K562 (cell line): ENCODE measurements at regions not wholly inside any gene's neighbourhood (a gene's known extent, or its start where the extent isn't known, plus 50 kb on each side); places are given as distances from the start of the nearest gene placed in this dataset.

Source experiments
- ATAC-seq: fragments of 200-7000 bp; cut with Tn5 transposase; 3 replicates; pipeline ENCODE4 v1.9.1; 2020; ENCODE audit warnings: moderate library complexity
- BruUV-seq: library from RNA; stranded (reverse); fragments of 400-500 nt; replicated peaks from 2 replicates; lab custom pipeline; 2021; lab: Mats Ljungman, UMichigan
- CTCF ChIA-PET: fragments of 300-600 bp; formaldehyde crosslinking; extraction: SDS; loops from one replicate; lab custom pipeline; 2021; ENCODE audit warnings: low intra/inter-chr PET ratio; lab: Yijun Ruan, JAX
- POLR2A ChIA-PET: fragments of 300-600, 350-650 bp; sonication (Branson Sonifier 250); formaldehyde crosslinking; extraction: SDS; loops from one replicate; lab custom pipeline; 2021; ENCODE audit warnings: antibody characterized with exemption, inconsistent platforms; lab: Yijun Ruan, JAX
- DNase-seq, 4 experiments: peaks; one replicate each; pipeline versions ENCODE4 v3.0.0 to v3.0.0-alpha.2; 2011 to 2018; ENCODE audit warnings: low spot score in 3 of 4, mixed read lengths in 3 of 4; ENCODE audit errors: extremely low read depth in 1 of 4
- FAIRE-seq: peaks from 2 replicates; lab custom pipeline; 2011; peaks lifted over from hg19 to GRCh38; lab: Jason Lieb, UNC
- H2AFZ ChIP-seq: 2 replicates; pipeline ENCODE4 v1.6.0; 2011; ENCODE audit warnings: low read depth, low read length, control low read depth, inconsistent platforms
- H3K27ac ChIP-seq: fragments of 200-600 bp; 3 replicates; pipeline ENCODE4 v1.8.0; 2011; ENCODE audit warnings: low read depth, mild to moderate bottlenecking, control low read depth, inconsistent platforms, low read length, moderate library complexity, mixed read lengths; ENCODE audit errors: extremely low read depth
- H3K27me3 ChIP-seq, 2 experiments: fragments of 300-600 bp in 1 of 2; 2 replicates in 1 of 2; 3 replicates in 1 of 2; pipeline versions ENCODE4 v1.6.0 to v1.8.0; 2011; ENCODE audit warnings: inconsistent platforms in 2 of 2, low read length in 2 of 2, mild to moderate bottlenecking in 1 of 2, mixed read lengths in 1 of 2, moderate library complexity in 1 of 2; ENCODE audit not compliant: control insufficient read depth in 2 of 2, insufficient read depth in 2 of 2
- H3K36me3 ChIP-seq: fragments of 300-600 bp; 3 replicates; pipeline ENCODE4 v1.8.0; 2011; ENCODE audit warnings: mild to moderate bottlenecking, low read length, inconsistent platforms; ENCODE audit not compliant: control insufficient read depth, insufficient read depth
- H3K4me1 ChIP-seq, 2 experiments: fragments of 200-600 bp in 1 of 2; replicated peaks in 1 of 2; 2 replicates in 1 of 2; 3 replicates in 1 of 2; pipeline versions ENCODE4 v1.5.1 to v1.8.0; 2011; ENCODE audit warnings: inconsistent platforms in 2 of 2, low read length in 2 of 2, mild to moderate bottlenecking in 1 of 2, mixed read lengths in 1 of 2, moderate library complexity in 1 of 2; ENCODE audit not compliant: control insufficient read depth in 2 of 2, insufficient read depth in 2 of 2
- H3K4me2 ChIP-seq: 2 replicates; pipeline ENCODE4 v1.6.1; 2011; ENCODE audit warnings: low read length, control low read depth, inconsistent platforms, mixed read lengths; ENCODE audit not compliant: insufficient read depth
- H3K4me3 ChIP-seq: fragments of 200-600 bp; sonication (generic), shearing (Covaris generic); 2 replicates; pipeline ENCODE4 v1.5.1; 2016; ENCODE audit warnings: control low read depth, inconsistent platforms
- H3K79me2 ChIP-seq: fragments of 200-600 bp; 3 replicates; pipeline ENCODE4 v1.8.0; 2011; ENCODE audit warnings: low read length, inconsistent platforms; ENCODE audit not compliant: control insufficient read depth, insufficient read depth
- H3K9ac ChIP-seq, 2 experiments: 2 replicates each; pipeline versions ENCODE4 v1.6.0 to v1.6.1; 2011; ENCODE audit warnings: low read depth in 2 of 2, low read length in 2 of 2, control low read depth in 1 of 2, inconsistent platforms in 1 of 2, mild to moderate bottlenecking in 1 of 2, mixed read lengths in 1 of 2; ENCODE audit not compliant: insufficient read depth in 1 of 2
- H3K9me1 ChIP-seq: one replicate; pipeline ENCODE4 v1.6.0; 2011; ENCODE audit warnings: inconsistent platforms, mild to moderate bottlenecking, low read length, moderate library complexity; ENCODE audit not compliant: control insufficient read depth, insufficient read depth
- H3K9me3 ChIP-seq: replicated peaks from 2 replicates; pipeline ENCODE4 v1.5.1; 2011; ENCODE audit warnings: low read depth, low read length, inconsistent platforms; ENCODE audit not compliant: control insufficient read depth, insufficient read depth
- H4K20me1 ChIP-seq: replicated peaks from 2 replicates; pipeline ENCODE4 v1.6.1; 2011; ENCODE audit warnings: low read length, inconsistent platforms, mixed read lengths; ENCODE audit not compliant: control insufficient read depth, insufficient read depth
- CCNT2 ChIP-seq: IDR thresholded peaks from 2 replicates; pipeline ENCODE4 v1.6.1; 2011; ENCODE audit warnings: borderline replicate concordance, low read depth, mild to moderate bottlenecking, moderate library complexity, mixed read lengths, low read length; ENCODE audit not compliant: insufficient read length; ENCODE audit errors: extremely low read depth
- POLR3G ChIP-seq: IDR thresholded peaks from 2 replicates; pipeline ENCODE4 v1.6.1; 2011; ENCODE audit not compliant: insufficient read length, insufficient replicate concordance; ENCODE audit errors: extremely low read depth
- RHOXF2B ChIP-seq: fragments of 250-450 bp; sonication (Bioruptor Pico); conservative IDR thresholded peaks from 2 replicates; pipeline ENCODE4 v1.5.1; 2021
- YY1 ChIP-seq, 3 experiments: IDR thresholded peaks; 2 replicates each; pipeline ENCODE4 v1.6.1; 2011; ENCODE audit warnings: low read length in 2 of 3, mild to moderate bottlenecking in 2 of 3, moderate library complexity in 2 of 3, borderline replicate concordance in 1 of 3, control low read depth in 1 of 3, low read depth in 1 of 3; ENCODE audit not compliant: insufficient read depth in 3 of 3, insufficient replicate concordance in 2 of 3, control insufficient read depth in 1 of 3, insufficient read length in 1 of 3; ENCODE audit errors: extremely low read depth in 1 of 3
- ZNF174 ChIP-seq: fragments of 250-450 bp; sonication (Bioruptor Pico); IDR thresholded peaks from 2 replicates; pipeline ENCODE4 v1.4.0; 2020; ENCODE audit warnings: mild to moderate bottlenecking
- ZNF561 ChIP-seq: fragments of 450-650 bp; formaldehyde crosslinking; conservative IDR thresholded peaks from 2 replicates; pipeline ENCODE4 v1.4.0; 2020; ENCODE audit warnings: mild to moderate bottlenecking, moderate library complexity
- WGBS: fragments of 100-300 bp; shearing (Covaris generic); methylation state at CpG from one replicate; pipeline ENCODE4 v1.1.6; 2016; ENCODE audit warnings: low coverage, mixed read lengths; ENCODE audit not compliant: insufficient coverage; ENCODE audit errors: missing lambda C conversion rate; 5-methylcytosine and 5-hydroxymethylcytosine counted together
- in situ Hi-C: fragments of 300-500 bp; cut with MboI; formaldehyde crosslinking; loops from 4 replicates; pipeline ENCODE4 v1.15.0; 2018; ENCODE audit warnings: inconsistent platforms, mixed read lengths
- intact Hi-C: fragments of 100-400 bp; cut with micrococcal nuclease; formaldehyde crosslinking; loops from 2 replicates; pipeline ENCODE4 v1.14.2; 2022
- TF ChIP-seq, protein P1 (sequence below): fragments of 250-450 bp; sonication (Bioruptor Pico); IDR thresholded peaks from 2 replicates; pipeline ENCODE4 v1.4.0; 2020; ENCODE audit warnings: mild to moderate bottlenecking, moderate library complexity
- TF ChIP-seq, protein P2 (sequence below): fragments of 250-450 bp; sonication (Bioruptor Pico); IDR thresholded peaks from 2 replicates; pipeline ENCODE4 v1.5.0; 2021
- TF ChIP-seq, protein P3 (sequence below): fragments of 250-450 bp; sonication (Bioruptor Pico); IDR thresholded peaks from 2 replicates; pipeline ENCODE4 v1.5.0; 2022; ENCODE audit warnings: mild to moderate bottlenecking

DNA sequence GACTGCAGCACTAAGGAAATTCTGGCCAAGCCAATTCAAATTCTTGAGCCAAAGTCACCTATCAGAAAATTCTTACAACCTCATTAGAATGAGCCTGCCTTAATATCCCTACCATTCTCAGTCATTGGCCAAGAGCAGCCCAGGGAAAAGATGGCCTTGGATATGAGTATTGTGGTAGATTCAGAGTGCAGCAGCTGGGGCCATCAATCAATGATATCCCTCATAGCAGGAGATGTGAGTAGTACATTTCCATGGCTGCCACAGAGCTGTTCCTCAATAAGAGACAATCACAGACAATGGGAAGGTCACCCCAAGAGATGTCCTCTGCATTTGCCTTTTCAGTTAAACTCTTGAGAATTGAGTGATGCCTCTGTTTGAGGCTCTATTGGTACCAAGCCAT, 161.6 kb downstream of the DYRK2 start:
- ChIA-PET POLR2A (no interaction called here), CTCF (no interaction called here)
- no peaks in the 10 kb centered on the region for H3K79me2 ChIP-seq
- H3K9ac ChIP-seq, result no peak overlapping the region
- no peak overlapping the region for H3K4me2 ChIP-seq
- in situ Hi-C loops (no loop called here), intact Hi-C loops (no loop called here)
- FAIRE-seq, result no peak
- H3K4me1 ChIP-seq, result no peaks in the 10 kb centered on the region
- no peak for DNase-seq
- H3K9me1 ChIP-seq, result no peaks in the 10 kb centered on the region
- no peaks in the 10 kb centered on the region for H3K9me3 ChIP-seq
- no peaks in the 10 kb centered on the region for H3K27me3 ChIP-seq
- H4K20me1 ChIP-seq, result no peaks in the 10 kb centered on the region
- no TSS peak for BruUV-seq
- TF ChIP-seq RHOXF2B (no peak), ZNF561 (CRISPR knock-in tag) (no peak)
- TF ChIP-seq, protein P1, sequence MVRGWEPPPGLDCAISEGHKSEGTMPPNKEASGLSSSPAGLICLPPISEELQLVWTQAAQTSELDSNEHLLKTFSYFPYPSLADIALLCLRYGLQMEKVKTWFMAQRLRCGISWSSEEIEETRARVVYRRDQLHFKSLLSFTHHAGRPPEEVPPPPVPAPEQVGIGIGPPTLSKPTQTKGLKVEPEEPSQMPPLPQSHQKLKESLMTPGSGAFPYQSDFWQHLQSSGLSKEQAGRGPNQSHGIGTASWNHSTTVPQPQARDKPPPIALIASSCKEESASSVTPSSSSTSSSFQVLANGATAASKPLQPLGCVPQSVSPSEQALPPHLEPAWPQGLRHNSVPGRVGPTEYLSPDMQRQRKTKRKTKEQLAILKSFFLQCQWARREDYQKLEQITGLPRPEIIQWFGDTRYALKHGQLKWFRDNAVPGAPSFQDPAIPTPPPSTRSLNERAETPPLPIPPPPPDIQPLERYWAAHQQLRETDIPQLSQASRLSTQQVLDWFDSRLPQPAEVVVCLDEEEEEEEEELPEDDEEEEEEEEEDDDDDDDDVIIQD (CRISPR knock-in tag), result no peak
- H3K36me3 ChIP-seq, result no peaks in the 10 kb centered on the region
- ATAC-seq, result no peak
- H3K4me3 ChIP-seq, result no peak overlapping the region
- no peak overlapping the region for H2AFZ ChIP-seq
- H3K27ac ChIP-seq, result no peak overlapping the region

DNA sequence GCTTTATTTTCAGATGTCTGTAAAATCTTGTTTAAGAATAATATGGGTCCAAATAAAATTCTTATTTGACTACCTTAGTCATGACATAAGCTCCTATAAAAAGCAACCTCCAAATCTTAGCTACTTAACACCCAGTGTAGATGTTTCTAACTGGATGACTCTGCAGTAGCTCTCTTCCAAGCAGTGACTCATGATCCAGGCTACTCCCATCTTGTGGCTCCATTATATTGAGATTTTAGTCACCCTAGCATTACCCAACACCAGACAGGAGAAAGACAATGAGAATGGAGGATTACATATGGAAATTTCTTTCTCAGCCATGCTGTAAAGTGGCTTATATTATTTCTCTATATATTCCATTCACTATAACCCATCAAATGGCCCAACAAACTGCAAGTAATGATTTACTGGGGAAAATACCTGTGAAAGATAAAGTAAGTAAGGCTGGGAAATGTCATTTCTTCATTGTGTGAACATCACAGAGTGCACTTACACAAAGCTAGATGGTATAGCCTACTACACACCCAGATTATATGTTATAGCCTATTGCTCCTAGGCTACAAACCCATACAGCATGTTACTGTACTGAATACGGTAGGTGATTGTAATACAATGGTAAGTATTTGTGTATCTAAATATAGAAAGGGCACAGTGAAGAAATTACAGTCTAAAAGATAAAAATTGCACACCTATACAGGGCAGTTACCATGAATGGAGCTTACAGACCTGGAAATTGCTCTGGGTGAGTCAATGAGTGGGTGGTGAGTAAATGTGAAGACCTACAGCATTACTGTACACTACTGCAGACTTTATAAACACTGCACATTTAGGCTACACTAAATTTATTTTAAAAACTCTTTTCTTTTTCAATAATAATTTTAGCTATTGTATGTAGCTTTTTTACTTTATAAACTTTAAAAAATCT, 163.2 kb downstream of the DYRK2 start:
- Histone ChIP-seq H3K27me3 (no peaks in the 10 kb centered on the region), H3K9me1 (no peaks in the 10 kb centered on the region), H4K20me1 (no peaks in the 10 kb centered on the region), H3K4me1 (no peaks in the 10 kb centered on the region), H3K79me2 (no peaks in the 10 kb centered on the region), H3K9ac (no peak overlapping the region), H3K4me3 (no peak overlapping the region), H2AFZ (no peak overlapping the region), H3K4me2 (no peak overlapping the region), H3K36me3 (no peaks in the 10 kb centered on the region), H3K9me3 (no peaks in the 10 kb centered on the region), H3K27ac (no peak overlapping the region)
- POLR2A ChIA-PET, result no interaction called here
- ATAC-seq, result no peak
- in situ Hi-C loops, result no loop called here
- intact Hi-C loops, result no loop called here
- CTCF ChIA-PET, result no interaction called here
- WGBS, result 6% methylated on average over 1 of the region's 1 CpG
- no peak for FAIRE-seq
- DNase-seq, result no peak
- no TSS peak for BruUV-seq
- TF ChIP-seq, protein P2, sequence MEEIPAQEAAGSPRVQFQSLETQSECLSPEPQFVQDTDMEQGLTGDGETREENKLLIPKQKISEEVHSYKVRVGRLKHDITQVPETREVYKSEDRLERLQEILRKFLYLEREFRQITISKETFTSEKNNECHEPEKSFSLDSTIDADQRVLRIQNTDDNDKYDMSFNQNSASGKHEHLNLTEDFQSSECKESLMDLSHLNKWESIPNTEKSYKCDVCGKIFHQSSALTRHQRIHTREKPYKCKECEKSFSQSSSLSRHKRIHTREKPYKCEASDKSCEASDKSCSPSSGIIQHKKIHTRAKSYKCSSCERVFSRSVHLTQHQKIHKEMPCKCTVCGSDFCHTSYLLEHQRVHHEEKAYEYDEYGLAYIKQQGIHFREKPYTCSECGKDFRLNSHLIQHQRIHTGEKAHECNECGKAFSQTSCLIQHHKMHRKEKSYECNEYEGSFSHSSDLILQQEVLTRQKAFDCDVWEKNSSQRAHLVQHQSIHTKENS (CRISPR knock-in tag), result no peak
- TF ChIP-seq YY1 (IDR thresholded peaks at IDR 0.05; ENCODE audit: borderline replicate concordance in 1 of 3, control insufficient read depth in 1 of 3, extremely low read depth in 1 of 3, insufficient read depth in 3 of 3, insufficient read length in 1 of 3, insufficient replicate concordance in 2 of 3, low read depth in 1 of 3, low read length in 2 of 3), result no peak
- TF ChIP-seq ZNF174 (CRISPR knock-in tag), result no peak
- TF ChIP-seq POLR3G, result no peak
- TF ChIP-seq, protein P3, sequence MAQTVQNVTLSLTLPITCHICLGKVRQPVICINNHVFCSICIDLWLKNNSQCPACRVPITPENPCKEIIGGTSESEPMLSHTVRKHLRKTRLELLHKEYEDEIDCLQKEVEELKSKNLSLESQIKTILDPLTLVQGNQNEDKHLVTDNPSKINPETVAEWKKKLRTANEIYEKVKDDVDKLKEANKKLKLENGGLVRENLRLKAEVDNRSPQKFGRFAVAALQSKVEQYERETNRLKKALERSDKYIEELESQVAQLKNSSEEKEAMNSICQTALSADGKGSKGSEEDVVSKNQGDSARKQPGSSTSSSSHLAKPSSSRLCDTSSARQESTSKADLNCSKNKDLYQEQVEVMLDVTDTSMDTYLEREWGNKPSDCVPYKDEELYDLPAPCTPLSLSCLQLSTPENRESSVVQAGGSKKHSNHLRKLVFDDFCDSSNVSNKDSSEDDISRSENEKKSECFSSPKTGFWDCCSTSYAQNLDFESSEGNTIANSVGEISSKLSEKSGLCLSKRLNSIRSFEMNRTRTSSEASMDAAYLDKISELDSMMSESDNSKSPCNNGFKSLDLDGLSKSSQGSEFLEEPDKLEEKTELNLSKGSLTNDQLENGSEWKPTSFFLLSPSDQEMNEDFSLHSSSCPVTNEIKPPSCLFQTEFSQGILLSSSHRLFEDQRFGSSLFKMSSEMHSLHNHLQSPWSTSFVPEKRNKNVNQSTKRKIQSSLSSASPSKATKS, result no peak
- no peak for TF ChIP-seq CCNT2
